ENCODE measurements at regions not wholly inside any gene's neighbourhood (a gene's known extent, or its start where the extent isn't known, plus 50 kb on each side); places are given as distances from the start of the nearest gene placed in this dataset.

- TF ChIP-seq CTCF (IDR thresholded peaks at IDR 0.05; ENCODE audit: low read depth, low read length): no peak
- H3K4me3 ChIP-seq (ENCODE audit: low read depth, low read length): no peak overlapping the region
Observed at GRCh38 chr3:70776081-70776480, 463.6 kb upstream of the MDFIC2 start.

- no peak for TF ChIP-seq CTCF (IDR thresholded peaks at IDR 0.05; ENCODE audit: low read depth, low read length)
- H3K4me3 ChIP-seq (ENCODE audit: low read depth, low read length): no peak overlapping the region
Observed at GRCh38 chr3:70775257-70775656, 462.8 kb upstream of the MDFIC2 start.

GRCh38 chr3:70774641-70775040 is 462.2 kb upstream of the MDFIC2 start:
- no peak for TF ChIP-seq CTCF (IDR thresholded peaks at IDR 0.05; ENCODE audit: low read depth, low read length)
- H3K4me3 ChIP-seq (ENCODE audit: low read depth, low read length): no peak overlapping the region

GRCh38 chr3:70771426-70772147 is 459.1 kb upstream of the MDFIC2 start:
- TF ChIP-seq CTCF (IDR thresholded peaks at IDR 0.05; ENCODE audit: low read depth, low read length): no peak
- no peak overlapping the region for H3K4me3 ChIP-seq (ENCODE audit: low read depth, low read length)

- H3K4me3 ChIP-seq (ENCODE audit: low read depth, low read length): no peak overlapping the region
Observed at GRCh38 chr3:70770650-70771049, 458.2 kb upstream of the MDFIC2 start.

GRCh38 chr3:70766301-70766700 is 453.9 kb upstream of the MDFIC2 start:
- no peak for TF ChIP-seq CTCF (IDR thresholded peaks at IDR 0.05; ENCODE audit: low read depth, low read length)
- no peak overlapping the region for H3K4me3 ChIP-seq (ENCODE audit: low read depth, low read length)

More at GRCh38 chr3:70770650-70771049, 458.2 kb upstream of the MDFIC2 start:
- TF ChIP-seq CTCF (IDR thresholded peaks at IDR 0.05; ENCODE audit: low read depth, low read length): no peak

GRCh38 chr3:70763894-70764293 is 451.5 kb upstream of the MDFIC2 start:
- no peak overlapping the region for H3K4me3 ChIP-seq (ENCODE audit: low read depth, low read length)
- no peak for TF ChIP-seq CTCF (IDR thresholded peaks at IDR 0.05; ENCODE audit: low read depth, low read length)

Measured in WI38 (cell line).